ENCODE measurements at regions not wholly inside any gene's neighbourhood (a gene's known extent, or its start where the extent isn't known, plus 50 kb on each side); places are given as distances from the start of the nearest gene placed in this dataset.

DNA sequence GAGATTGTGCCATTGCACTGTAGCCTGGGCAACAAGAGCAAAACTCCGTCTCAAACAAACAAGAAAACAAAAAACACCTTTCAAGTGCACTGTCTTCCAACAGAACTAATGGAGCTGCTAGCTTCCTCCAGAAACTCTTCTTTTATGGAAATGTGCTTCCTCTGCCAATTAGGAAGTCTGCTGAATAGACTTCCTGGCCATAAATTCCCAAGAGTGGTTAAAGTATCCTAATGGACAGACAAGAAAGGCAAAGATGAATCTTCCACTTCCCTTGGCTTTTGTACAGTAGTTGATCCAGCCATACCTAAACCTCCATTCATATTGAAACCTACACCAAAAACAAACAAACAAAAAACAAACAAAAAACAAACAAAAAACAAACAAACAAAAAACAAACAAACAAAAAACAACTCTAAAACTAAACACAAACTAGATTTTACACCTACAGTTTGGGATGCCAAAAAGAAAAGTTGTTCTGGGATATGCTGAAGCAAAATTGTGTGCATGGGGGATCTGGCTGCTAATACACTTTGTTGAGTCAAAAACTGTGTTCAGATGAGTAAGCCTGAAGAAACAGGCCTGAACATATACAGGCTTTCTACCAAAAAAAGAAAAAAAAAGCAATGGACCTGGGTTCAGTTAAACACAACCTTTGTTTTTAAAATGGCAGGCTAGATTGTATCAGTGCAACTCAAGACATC is 59.8 kb upstream of the CARMIL1 start:
- Histone ChIP-seq H2AFZ (replicated peaks) (no peak overlapping the region), H3F3A (ENCODE audit: low read depth) (no peaks in the 10 kb centered on the region), H3K36me3 (no peaks in the 10 kb centered on the region), H3K27ac (no peak overlapping the region), H3K27me3 (no peaks in the 10 kb centered on the region), H3K4me2 (no peak overlapping the region), H3K4me3 (no peak overlapping the region), H3K9me3 (ENCODE audit: low read depth) (no peaks in the 10 kb centered on the region), H3K4me1 (peaks cover 13% of the 10 kb centered on the region), H4K20me1 (ENCODE audit: low read depth) (no peaks in the 10 kb centered on the region), H3K79me2 (ENCODE audit: low read depth) (no peaks in the 10 kb centered on the region), H3K9ac (no peak overlapping the region)
- no peak for TF ChIP-seq EZH2phosphoT487 (IDR thresholded peaks at IDR 0.05)
- no peak for TF ChIP-seq EZH2 (IDR thresholded peaks at IDR 0.05)
- TF ChIP-seq, protein P1, sequence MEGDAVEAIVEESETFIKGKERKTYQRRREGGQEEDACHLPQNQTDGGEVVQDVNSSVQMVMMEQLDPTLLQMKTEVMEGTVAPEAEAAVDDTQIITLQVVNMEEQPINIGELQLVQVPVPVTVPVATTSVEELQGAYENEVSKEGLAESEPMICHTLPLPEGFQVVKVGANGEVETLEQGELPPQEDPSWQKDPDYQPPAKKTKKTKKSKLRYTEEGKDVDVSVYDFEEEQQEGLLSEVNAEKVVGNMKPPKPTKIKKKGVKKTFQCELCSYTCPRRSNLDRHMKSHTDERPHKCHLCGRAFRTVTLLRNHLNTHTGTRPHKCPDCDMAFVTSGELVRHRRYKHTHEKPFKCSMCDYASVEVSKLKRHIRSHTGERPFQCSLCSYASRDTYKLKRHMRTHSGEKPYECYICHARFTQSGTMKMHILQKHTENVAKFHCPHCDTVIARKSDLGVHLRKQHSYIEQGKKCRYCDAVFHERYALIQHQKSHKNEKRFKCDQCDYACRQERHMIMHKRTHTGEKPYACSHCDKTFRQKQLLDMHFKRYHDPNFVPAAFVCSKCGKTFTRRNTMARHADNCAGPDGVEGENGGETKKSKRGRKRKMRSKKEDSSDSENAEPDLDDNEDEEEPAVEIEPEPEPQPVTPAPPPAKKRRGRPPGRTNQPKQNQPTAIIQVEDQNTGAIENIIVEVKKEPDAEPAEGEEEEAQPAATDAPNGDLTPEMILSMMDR (IDR thresholded peaks at IDR 0.05): no peak
- no peak overlapping the region for H3K27ac Mint-ChIP-seq
- no peak overlapping the region for H3K4me3 Mint-ChIP-seq
- no peaks in the 10 kb centered on the region for H3K36me3 Mint-ChIP-seq
- no peaks in the 10 kb centered on the region for H3K4me1 Mint-ChIP-seq
- DNase-seq (ENCODE audit: low spot score): no peak
- no peaks in the 10 kb centered on the region for H3K27me3 Mint-ChIP-seq (ENCODE audit: insufficient read depth, low read depth)
- peaks cover 3% of the 10 kb centered on the region for H3K9me3 Mint-ChIP-seq

GRCh38 chr6:25219917-25220278 is 59.3 kb upstream of the CARMIL1 start:
- Histone ChIP-seq H3K27me3 (no peaks in the 10 kb centered on the region), H3K36me3 (no peaks in the 10 kb centered on the region), H4K20me1 (ENCODE audit: low read depth) (no peaks in the 10 kb centered on the region), H3K27ac (no peak overlapping the region), H3K4me3 (no peak overlapping the region), H3K4me1 (peaks cover 13% of the 10 kb centered on the region), H3F3A (ENCODE audit: low read depth) (no peaks in the 10 kb centered on the region), H3K9ac (no peak overlapping the region), H3K79me2 (ENCODE audit: low read depth) (no peaks in the 10 kb centered on the region), H3K9me3 (ENCODE audit: low read depth) (no peaks in the 10 kb centered on the region), H3K4me2 (no peak overlapping the region), H2AFZ (replicated peaks) (no peak overlapping the region)
- TF ChIP-seq EZH2 (IDR thresholded peaks at IDR 0.05) (no peak), EZH2phosphoT487 (IDR thresholded peaks at IDR 0.05) (no peak)
- TF ChIP-seq, protein P1 (IDR thresholded peaks at IDR 0.05): no peak
- H3K36me3 Mint-ChIP-seq: no peaks in the 10 kb centered on the region
- no peak for DNase-seq (ENCODE audit: low spot score)
- no peak overlapping the region for H3K4me3 Mint-ChIP-seq
- H3K27me3 Mint-ChIP-seq (ENCODE audit: insufficient read depth, low read depth): no peaks in the 10 kb centered on the region
- H3K9me3 Mint-ChIP-seq: peaks cover 3% of the 10 kb centered on the region
- H3K4me1 Mint-ChIP-seq: no peaks in the 10 kb centered on the region
- no peak overlapping the region for H3K27ac Mint-ChIP-seq

DNA sequence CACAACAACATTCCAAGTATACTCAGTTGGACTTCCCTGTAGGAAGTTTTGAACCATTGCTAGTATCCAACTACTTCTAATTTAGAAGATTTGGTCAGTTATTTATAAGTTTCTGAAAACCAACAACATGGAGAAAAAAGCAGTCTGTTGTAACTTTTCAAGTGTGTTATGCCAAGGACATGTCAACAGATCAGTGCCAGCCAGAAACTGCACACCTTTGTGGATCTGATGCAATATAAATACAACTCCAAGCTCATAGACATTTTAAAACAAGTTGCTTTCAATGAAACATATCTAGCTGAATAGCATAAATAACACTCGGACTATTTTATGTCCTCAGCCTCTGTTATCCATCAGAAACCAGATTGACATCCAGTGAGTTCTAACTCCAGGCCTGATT is 58.3 kb upstream of the CARMIL1 start:
- Mint-ChIP-seq H3K36me3 (no peaks in the 10 kb centered on the region), H3K4me3 (no peak overlapping the region), H3K27ac (no peak overlapping the region), H3K27me3 (ENCODE audit: insufficient read depth, low read depth) (no peaks in the 10 kb centered on the region), H3K9me3 (no peaks in the 10 kb centered on the region), H3K4me1 (no peaks in the 10 kb centered on the region)
- Histone ChIP-seq H3K27me3 (no peaks in the 10 kb centered on the region), H2AFZ (replicated peaks) (no peak overlapping the region), H4K20me1 (ENCODE audit: low read depth) (no peaks in the 10 kb centered on the region), H3K9ac (no peak overlapping the region), H3K4me2 (no peak overlapping the region), H3K4me3 (no peak overlapping the region), H3K36me3 (no peaks in the 10 kb centered on the region), H3K79me2 (ENCODE audit: low read depth) (no peaks in the 10 kb centered on the region), H3F3A (ENCODE audit: low read depth) (no peaks in the 10 kb centered on the region), H3K9me3 (ENCODE audit: low read depth) (no peaks in the 10 kb centered on the region), H3K4me1 (peaks cover 13% of the 10 kb centered on the region), H3K27ac (no peak overlapping the region)
- TF ChIP-seq EZH2 (IDR thresholded peaks at IDR 0.05) (no peak), EZH2phosphoT487 (IDR thresholded peaks at IDR 0.05) (no peak)
- TF ChIP-seq, protein P1 (IDR thresholded peaks at IDR 0.05): no peak
- no peak for DNase-seq (ENCODE audit: low spot score)

Data from neural progenitor cell (in vitro differentiated cells).